Activated T-cell treated with anti-CD3 and anti-CD28 coated beads for 1 hour (primary cell): ENCODE measurements at regions not wholly inside any gene's neighbourhood (a gene's known extent, or its start where the extent isn't known, plus 50 kb on each side); places are given as distances from the start of the nearest gene placed in this dataset.
"Not testable (repeated sequence)": the region's sequence is repeated elsewhere in the genome, so short reads cannot be mapped to it uniquely, and the experiment has no call there.

Source experiments
- DNase-seq: peaks from one replicate; pipeline ENCODE4 v3.0.0-alpha.2; 2020; ENCODE audit warnings: low read depth

GRCh38 chr2:18986046-18986445 lies 372.4 kb downstream of the OSR1 start:
- DNase-seq = no peak

DNA sequence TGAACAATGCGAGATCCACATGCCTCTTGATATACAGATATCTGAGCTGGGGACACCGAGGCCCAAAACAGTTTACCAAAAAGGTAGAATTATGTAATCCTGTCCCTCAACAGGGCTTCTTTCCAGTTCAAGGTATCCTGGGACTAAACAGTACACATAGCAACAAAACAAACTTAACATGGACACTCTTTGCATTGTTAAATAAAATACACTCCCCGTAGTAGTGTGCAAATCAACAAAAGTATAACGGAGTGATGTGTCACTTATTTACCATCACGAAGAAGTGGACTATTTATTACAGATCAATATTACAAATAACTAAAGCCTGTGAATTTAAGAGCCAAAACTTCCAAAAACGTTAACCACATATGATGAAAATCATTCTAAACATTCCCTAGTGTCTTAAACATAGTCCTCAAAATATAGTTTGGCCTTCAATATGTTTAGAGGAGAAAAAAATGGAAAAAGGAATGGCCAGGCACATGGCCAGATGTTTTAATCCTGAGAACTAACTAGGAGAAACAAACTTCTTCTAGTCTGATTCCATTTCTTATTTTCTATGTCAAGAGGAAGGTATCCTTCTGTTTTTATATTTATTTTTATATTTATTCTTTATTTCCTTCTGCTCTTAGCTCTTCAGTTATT lies 377.5 kb downstream of the OSR1 start:
- DNase-seq = no peak

DNA sequence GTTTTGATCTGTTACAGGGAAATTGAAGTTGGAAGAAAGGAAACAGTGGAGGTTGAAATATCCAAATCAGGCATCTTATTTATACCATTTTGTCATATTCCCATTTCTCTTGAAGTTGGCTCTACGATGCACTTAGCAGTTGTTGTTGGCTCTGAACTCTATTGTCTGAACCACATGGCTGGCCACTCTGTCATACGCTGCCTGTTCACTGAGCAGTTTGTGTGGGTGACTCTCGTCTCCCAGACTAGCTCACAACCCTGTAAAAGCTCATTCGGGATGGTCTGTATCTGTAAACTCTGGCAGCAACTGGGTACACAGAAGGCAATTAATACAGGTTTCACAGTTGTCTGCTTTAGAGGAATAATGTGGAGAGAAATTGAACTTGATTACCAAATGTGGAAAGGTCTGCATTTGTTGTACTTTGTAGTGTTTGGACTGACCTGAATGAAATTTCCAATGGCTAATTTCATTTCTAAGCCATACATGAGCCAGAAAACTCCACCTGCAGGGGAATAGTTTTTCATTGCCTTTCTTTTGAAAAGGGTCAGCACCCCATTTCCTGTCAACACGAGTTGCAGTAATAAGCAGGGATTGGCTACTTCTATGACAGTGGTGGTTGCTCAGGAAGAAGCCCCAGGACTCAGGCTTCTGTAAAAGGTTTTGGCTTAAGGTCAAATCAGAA lies 378.2 kb downstream of the OSR1 start:
- no peak for DNase-seq

- DNase-seq = no peak
Measured at GRCh38 chr2:18977409-18977808, 381.0 kb downstream of the OSR1 start.

- DNase-seq = no peak
Measured at GRCh38 chr2:18976168-18976961, 382.1 kb downstream of the OSR1 start.

DNA sequence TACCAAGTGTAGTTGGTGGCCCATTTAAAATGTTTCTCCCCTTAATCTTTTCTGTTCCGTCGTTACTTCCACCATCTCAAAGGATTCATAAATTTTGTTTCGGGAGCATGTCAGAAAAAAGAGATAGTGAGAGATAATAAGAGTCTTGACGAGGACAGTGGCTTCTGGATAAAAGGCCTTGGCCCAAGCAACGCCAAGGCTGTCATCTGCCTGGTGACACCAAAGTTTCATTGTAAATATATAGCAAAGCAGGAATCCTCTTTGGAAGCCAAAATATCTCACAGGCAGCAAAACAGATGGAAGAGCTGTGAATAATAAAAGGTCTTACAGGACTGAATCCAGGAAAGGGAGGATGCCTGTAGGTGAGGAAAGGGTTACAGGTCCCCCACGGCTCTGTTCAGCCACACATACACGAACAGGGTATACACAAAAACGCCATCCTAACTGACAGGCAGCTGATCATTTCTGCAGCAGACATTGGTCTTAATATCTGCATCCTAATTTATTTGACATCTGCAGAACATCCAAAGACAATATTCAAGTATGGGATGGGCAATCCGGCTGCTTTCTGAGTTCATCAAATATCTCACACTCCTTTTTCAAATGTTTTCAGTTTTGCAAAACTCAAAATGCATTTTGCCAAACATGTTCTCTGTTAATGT lies 382.8 kb downstream of the OSR1 start:
- DNase-seq = no peak

- no peak for DNase-seq
Measured at GRCh38 chr2:18971628-18972027, 382.3 kb upstream of the NT5C1B start.

GRCh38 chr2:18971069-18971378 lies 381.7 kb upstream of the NT5C1B start:
- no peak for DNase-seq

DNA sequence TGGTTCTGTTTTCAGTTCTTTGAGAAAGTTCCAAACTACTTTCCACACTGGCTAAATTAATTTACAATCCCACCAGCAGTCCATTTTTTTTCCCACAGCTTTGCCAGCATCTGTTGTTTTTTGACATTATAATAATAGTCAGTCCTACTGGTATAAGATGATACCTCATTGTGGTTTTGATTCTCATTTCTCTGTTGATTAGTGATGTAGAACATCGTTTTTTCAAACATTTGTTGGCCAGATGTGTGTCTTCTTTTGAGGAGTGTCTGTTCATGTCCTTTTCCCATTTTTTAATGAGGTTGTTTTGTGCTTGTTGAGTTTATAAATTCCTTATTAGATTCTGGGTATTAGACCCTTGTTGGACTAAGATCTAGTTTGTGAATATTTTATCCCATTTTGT lies 376.8 kb upstream of the NT5C1B start:
- no peak for DNase-seq

DNA sequence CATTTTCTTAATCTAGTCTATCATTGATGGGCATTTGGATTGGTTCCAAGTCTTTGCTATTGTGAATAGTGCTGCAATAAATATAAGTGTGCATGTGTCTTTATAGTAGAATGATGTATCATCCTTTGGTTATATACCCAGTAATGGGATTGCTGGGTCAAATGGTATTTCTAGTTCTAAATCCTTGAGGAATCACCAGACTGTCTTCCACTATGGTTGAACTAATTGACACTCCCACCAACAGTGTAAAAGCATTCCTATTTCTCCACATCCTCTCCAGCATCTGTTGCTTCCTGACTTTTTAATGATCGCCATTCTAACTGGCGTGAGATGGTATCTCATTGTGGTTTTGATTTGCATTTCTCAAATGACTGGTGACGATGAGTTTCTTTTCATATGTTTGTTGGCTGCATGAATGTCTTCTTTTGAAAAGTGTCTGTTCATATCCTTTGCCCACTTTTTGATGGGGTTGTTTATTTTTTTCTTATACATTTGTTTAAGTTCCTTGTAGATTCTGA lies 374.4 kb upstream of the NT5C1B start:
- DNase-seq = not testable (repeated sequence)

DNA sequence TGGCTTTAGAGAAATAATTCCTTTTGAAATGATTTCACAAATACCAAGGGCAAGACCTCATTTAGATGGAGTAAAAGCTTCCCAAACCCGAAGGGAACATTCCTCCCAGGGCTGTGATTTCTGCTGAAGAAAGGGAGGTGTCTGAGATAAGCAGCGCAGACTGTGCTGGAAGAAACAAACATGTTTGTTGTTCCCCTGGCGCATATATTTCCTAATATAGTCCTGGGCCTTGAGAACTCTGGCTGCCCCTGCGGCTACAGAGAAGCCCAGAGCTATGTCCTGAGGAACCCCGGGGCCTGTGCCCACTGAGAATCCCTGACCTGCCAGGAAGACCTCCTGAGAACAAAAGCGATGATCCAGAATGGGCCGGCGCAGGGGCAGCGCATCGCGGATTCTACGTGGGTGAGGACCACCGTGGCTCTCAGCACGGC lies 372.6 kb upstream of the NT5C1B start:
- no peak for DNase-seq

- DNase-seq = no peak
Measured at GRCh38 chr2:18959952-18960717, 370.8 kb upstream of the NT5C1B start.

- no peak for DNase-seq
Measured at GRCh38 chr2:18959200-18959599, 369.8 kb upstream of the NT5C1B start.

DNA sequence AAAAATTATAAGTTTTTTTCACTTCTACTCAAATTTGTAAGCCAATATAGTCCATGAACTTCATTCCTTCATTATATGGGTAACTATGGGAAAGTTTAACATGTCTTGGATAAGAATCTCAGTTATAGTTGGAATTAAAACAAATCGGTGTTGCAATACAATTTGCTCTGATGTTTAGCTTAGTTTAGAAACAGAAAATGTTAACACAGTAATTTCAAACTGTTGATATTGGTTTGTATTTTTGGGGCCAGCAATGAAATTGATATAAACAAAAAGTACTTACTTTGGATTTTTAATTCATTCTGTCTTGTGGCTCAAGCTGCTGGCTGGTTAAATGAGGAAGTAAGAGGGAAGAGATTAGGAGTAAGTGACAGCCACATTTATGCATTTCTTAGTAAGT lies 368.5 kb upstream of the NT5C1B start:
- DNase-seq = no peak

DNA sequence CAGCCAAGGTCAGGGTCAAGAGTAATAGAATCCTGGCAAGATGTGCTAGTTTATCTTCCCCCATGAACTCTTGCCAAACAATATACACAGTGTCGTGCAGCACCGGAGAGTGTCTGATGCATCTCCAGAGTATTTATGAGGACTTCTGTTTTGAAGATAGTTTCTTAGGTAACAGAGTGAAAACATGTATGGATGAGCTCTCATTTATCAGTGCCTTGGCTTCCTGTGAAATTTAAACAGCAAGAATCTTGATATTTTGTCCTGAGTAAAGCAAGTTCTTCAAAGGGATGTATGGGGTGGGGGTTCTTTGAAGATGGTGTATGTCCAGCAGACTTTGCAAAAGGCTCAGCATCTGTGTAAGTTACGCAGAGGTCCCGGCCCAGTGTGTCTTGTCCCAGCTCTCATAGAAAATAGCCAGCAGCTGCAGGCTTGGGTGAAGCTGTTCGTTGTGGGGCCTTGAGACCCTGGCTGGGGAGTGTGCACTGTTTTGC lies 361.0 kb upstream of the NT5C1B start:
- DNase-seq = no peak

DNA sequence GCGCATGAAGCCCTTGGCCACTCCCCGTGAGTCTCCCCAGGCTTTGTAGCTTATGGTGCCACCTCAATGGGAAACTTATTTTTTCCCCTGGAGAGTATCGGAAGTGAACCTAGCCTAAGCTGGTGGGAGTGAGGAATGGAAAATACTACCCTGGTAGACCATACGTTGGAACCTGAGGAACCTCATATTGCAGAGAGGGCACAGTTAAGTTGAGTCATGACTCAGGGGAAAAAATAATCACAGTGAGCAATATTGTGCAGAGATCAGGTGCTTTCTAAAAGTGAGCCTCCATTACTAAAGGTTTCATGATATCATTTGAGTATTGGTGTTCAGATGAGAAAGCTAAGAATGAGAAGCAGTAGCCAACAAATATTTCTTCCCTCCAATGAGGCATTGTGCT lies 360.5 kb upstream of the NT5C1B start:
- no peak for DNase-seq

DNA sequence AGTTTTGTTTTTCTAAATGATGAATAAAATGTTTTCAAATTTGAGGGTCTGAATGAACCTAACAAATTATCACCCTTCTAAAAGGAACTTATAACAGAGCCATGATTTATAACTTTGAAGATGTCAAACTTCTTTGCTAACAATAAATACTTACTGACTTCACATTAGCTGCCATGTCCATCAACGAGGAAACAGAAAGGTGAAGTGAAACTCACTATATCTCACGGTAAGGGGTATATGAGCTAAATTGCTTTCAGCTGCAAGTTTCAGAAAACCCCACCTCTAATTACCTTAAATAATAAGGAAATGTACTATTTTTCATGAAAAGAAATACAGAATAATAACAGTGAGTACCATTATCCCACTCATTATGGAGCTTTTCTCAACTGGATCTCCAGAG lies 350.8 kb upstream of the NT5C1B start:
- DNase-seq = no peak

GRCh38 chr2:18939740-18940139 lies 350.4 kb upstream of the NT5C1B start:
- DNase-seq = not testable (repeated sequence)

DNA sequence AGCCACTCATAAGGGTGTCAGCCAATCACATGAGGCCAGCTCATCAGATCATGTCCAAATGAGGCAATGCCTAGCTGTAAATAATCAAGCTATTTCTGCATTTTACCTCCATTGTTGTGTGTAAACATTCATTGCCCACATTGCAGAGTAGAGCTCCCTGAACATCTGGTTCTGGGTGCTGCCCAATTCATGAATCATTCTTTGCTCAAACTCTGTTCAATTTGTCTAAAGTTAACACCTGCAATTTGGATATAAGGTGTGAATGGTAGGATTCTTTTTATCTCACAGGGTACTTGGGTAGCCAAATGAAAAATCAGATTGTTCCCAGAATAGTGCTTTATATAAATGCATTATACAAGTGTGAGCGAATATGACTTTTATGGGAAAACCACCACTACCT lies 345.5 kb upstream of the NT5C1B start:
- DNase-seq = no peak

GRCh38 chr2:18932853-18933252 lies 343.5 kb upstream of the NT5C1B start:
- no peak for DNase-seq

DNA sequence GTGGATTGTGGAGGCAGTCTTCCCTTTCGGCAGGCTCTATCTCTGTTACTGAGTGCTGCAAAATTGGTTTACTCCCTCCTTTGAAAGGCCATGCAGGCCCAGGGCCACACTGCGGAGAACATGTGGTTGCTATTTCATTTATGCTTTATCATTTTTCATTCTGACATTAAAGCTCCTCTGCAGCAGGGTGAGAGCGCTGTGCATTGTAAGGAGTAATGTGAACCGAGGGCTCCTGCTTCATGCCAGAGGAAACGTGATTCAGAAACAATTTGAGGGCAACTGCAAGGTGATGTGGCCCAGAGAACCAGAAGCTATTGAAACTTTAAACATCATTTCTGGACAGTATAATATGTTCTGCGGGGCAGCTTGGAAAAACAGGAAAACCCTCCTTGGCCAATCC lies 341.6 kb upstream of the NT5C1B start:
- DNase-seq = no peak
